RCC 7860 (cell line): ENCODE measurements at regions not wholly inside any gene's neighbourhood (a gene's known extent, or its start where the extent isn't known, plus 50 kb on each side); places are given as distances from the start of the nearest gene placed in this dataset.
A peak's percentile ranks its signal among the peaks of the same experiment; 100 is the strongest.

ENCODE experiments used
- DNase-seq: peaks from one replicate; pipeline ENCODE4 v3.0.0-alpha.2; 2015; ENCODE audit warnings: low spot score
- FAIRE-seq: peaks from 2 replicates; lab custom pipeline; 2012; peaks lifted over from hg19 to GRCh38; lab: Jason Lieb, UNC

GRCh38 chrX:40172401-40173142, 74.8 kb upstream of the BCOR start:
- DNase-seq (no peak), FAIRE-seq (no peak)

GRCh38 chrX:40171513-40172400, 74.0 kb upstream of the BCOR start:
- FAIRE-seq (no peak), DNase-seq (no peak)

DNA sequence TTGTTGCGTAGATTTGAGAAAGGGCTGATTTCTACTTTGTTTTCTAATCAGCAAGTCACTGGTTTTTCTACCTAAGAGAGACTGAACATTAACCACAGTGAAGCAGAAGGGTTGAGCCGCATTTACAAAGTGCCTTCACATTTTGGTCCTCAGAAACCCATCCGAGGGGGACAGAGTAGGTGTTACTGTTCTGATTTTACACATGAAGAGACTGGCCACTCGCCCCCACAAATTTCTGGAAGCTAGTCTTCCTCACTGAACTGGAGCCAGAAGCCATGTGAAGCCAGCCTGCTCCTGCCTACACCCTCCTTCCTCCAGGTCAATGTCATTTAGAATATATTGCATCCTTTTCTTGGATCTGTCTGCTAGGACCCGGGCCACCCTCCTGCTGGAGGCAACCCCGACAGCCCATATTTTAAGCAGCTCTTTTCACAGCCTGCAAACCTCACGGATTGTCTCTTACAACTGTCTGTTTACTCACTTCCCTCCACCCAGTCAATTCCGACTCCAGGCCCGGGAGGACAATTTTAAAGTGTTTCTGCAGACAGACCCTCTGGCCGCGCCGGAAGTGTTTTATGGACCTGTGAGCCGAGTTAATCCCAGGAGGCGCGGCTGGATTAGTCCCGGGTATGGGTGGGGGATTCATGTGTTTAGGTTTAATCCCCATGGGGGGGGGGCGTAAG, 73.2 kb upstream of the BCOR start:
- DNase-seq = no peak
- no peak for FAIRE-seq

GRCh38 chrX:40169193-40170101, 71.7 kb upstream of the BCOR start:
- peak; percentile 64 for DNase-seq
- peak; percentile 58 for FAIRE-seq

DNA sequence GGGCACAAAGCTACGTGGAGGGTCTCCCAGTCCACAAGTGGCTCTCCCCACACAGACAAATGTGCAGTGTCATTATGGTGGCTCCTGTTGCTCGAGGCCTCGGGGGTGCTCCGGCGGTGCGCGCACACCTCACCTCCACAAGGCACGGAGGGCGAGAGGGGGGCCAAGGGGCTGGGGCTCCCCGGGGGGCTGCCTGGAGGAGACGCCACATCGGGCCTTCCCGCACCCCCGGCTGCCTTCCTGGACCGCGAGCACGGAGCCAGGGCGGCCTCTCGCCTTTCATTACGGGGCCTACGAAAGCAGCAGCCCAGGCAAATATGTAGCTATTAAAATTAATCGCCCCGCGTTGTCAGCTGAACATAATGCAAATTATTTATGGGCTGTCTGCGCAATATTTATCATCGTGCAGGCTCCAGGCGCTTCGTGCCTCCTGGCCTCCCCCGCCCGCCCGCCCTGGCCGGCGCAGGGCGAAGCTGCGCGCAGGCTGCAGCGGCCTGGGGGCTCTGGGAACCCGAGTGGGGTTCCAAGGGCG, 70.8 kb upstream of the BCOR start:
- no peak for FAIRE-seq

GRCh38 chrX:40167850-40168479, 70.2 kb upstream of the BCOR start:
- no peak for DNase-seq
- FAIRE-seq = no peak

More for the DNA sequence above, 70.8 kb upstream of the BCOR start:
- no peak for DNase-seq

DNA sequence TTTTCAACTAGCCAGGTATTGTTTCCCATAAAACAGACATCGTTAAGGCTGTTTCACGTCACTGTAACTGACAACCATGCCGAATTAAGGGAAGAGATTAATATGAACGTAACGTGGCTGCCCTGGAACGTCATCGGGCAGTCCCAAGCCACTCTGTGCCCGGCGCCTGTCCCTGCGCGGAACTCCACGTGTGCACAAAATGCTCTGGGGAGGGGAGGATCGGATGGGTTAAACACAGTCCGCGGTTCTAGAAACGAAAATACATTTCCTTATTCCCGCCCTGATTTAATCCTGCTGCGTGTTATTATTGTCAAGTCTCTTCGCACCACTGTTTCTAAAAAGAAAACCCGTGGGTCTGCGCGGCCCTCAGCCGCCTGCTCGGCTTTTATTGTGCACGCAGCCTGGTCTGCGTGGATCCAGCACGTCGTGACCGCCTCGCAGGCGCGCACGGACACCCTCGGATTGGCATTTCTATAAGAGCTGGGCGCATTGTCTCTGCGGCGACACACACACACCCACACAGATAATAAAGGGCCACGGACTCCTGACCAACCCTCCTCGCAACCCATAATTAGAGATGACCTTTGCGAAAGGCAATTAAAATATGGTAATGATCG, 69.6 kb upstream of the BCOR start:
- DNase-seq = no peak
- FAIRE-seq = no peak

DNA sequence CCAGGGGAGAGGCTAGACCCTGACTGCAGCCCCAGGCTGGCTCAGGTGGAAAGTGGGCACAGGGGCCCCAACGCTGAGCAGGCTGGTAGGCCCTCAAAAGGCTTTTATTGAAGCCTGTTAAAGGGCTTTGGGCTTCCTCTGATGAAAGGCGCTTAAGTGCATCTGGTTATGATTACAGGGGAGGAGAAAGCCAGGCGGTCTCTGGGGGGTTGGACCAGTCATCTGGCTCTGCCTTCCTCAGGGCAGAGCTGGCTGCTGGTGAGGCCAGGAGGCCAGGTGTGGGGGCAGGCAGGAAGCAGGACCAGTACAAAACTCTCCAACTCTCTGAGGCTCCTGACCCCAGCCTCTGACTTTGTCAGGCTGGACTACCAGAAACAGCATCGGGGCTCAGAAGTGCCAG, 68.8 kb upstream of the BCOR start:
- FAIRE-seq = no peak
- DNase-seq = no peak

DNA sequence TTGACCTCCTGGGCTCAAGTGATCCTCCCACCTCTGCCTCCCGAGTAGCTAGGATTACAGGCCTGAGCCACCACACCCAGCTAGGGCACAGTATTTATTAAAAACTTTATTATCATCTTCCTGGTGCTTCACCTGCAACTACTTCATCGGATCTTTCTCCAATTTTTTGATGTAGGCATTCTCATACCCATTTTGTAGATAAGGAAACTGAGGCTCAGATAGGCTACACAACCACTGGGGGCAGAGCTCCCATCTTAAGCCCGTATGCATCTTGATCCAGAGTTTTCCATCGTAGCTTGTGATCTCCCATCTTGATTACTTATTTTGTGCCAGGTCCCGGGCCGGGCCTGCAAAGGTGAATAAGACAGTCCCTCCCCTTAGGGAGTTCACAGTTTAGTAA, 68.1 kb upstream of the BCOR start:
- FAIRE-seq (no peak), DNase-seq (no peak)

GRCh38 chrX:40165206-40165605, 67.4 kb upstream of the BCOR start:
- FAIRE-seq = no peak
- no peak for DNase-seq

DNA sequence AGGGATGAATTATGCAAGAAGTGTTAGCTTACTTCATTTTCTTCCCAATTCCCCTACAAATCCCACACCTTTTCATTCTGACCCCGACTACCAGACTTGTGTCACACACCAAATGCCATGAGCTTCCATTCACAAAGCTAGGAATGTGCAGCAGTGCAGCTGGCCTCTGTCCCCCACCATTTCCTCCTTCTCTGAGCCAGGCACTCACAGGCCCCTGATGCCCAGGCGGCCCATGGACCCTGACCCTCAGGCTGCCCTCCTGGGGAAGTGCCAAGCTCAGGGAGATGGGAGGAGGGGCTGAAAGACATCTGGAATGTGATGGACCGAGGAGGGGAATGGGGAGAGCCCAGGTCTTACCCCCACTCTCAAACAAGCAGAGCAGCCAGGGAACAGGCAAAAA, 67.0 kb upstream of the BCOR start:
- DNase-seq (no peak), FAIRE-seq (no peak)

GRCh38 chrX:40158036-40158706, 60.4 kb upstream of the BCOR start:
- FAIRE-seq (no peak), DNase-seq (no peak)

DNA sequence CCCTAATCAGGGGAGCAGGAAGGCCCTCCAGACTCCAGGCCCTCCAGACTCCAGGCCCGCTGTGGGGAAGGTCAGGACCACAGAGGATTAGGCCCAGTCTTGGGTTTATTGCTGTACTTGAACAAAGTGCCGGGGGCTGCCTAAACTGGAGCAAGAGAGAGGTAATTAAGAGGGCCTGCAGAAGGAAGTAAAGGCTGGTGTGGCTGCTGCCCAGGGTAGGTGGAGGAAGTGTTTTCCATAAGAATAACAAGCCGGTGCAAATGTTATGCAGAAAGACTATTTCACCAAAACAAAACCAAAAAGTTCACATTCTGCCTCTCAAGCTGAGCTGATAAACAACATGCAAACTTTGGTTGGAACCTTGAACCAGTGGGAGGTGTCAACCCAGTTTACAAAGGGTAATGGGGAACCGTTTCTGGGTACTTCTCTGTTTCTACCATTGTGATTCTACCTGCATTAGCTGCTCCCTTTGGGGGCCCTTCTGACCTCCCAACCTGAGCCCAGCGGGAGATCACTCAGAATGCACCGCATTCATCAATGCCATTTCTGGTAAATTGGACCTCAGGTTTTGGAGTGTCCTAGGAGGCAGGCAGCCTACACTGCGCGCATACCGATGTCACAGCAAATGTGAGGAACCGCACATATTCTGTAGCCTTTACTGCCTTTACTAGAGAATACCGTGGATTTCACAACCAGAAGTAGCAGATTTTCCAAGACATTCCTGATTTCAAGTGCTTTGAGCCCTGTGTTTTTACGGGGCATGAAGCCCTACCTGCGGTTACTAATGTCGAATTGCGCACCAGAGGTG, 59.7 kb upstream of the BCOR start:
- FAIRE-seq = no peak
- DNase-seq = no peak

- FAIRE-seq = no peak
- no peak for DNase-seq
Observed at GRCh38 chrX:40156470-40157227, 58.9 kb upstream of the BCOR start.

DNA sequence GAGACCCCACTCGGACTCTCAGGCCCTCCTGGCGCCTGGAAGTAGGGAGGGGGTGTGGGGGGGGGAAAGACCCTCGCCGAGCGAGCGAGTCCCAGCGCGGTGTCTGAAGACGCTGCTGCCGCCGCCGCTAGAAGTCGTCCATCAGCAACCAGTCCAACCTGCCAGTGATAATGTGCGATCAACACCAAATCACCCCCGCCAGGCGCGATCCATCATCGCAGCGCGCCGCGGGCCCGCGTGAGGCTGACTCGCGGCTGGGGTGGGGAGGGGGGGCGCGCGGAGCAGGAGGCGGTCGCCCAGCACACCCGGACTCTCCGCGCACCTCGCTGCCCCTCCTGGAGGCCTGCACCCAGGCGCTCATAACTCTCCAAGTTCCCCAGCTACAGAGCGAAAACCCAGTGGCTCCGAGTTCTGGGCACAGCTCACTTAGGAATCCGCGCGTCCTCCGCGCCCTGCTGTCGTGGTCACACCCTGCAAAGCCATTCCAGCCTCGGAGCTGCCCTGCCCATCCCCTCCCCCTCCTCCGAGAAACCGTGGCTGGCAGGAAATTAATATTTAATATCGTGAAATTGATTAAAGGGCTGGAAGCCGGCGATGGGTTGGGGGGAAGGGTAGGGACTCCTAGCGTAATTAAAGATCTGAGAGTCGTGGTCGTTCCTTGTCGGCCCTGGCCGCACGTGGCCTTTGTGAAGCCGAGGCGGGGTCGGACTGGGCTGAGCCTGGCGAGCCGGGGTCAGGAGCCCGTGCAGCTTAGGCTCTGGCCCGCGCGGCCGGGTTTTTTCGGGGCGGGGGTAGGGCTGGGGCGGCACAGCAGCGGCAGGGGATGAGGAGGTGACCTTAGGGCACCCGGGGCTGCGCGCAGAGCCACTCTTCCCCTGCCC, 58.1 kb upstream of the BCOR start:
- no peak for DNase-seq

DNA sequence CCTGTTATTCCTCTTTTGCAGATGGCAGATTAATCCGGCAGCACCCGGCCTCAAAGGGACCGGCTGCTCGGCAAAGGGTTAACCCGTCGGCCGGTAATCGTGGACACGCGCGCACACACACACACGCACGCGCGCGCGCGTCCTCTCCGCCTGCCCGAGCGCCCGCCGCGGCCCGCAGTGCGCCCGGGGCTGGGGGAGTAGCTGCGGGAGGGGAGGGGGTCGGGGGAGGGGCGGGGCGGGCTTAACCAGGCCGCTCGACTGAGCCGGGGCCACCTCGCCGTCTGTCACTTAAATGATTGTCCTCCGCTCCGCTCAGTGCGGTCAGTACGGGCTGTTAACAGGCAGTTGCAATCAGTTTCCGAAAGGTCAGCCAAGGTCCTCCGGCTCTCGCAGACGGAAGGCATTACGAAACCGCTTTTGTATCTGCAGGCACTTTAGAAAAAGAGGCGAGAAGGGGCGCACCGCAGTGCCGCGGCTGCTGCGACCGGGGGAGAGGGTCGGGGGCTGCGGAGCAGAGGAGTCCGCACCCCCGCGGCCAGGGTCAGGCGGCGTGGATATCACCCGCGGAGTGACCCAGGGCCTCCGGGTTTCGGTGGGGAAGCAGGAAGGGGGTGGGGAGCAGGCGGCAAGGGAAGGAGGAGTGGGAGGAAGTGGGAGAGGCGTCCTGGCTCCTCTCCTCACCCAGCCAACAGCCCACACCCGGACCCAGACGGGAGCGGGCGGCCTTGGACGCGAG, 57.3 kb upstream of the BCOR start:
- peak; percentile 55 for DNase-seq
- FAIRE-seq = no peak

More for the DNA sequence above, 58.1 kb upstream of the BCOR start:
- FAIRE-seq = no peak
